Prostate gland (tissue), 2 donors: ENCODE measurements at regions not wholly inside any gene's neighbourhood (a gene's known extent, or its start where the extent isn't known, plus 50 kb on each side); places are given as distances from the start of the nearest gene placed in this dataset.
"Not testable (repeated sequence)": the region's sequence is repeated elsewhere in the genome, so short reads cannot be mapped to it uniquely, and the experiment has no call there.

Experiments
- DNase-seq: peaks from one replicate; pipeline ENCODE4 v3.0.0-alpha.2; 2019; ENCODE audit warnings: low spot score
- H3K27ac ChIP-seq, 2 donors: fragments of 200-600 bp; sonication (generic); 2 replicates each; pipeline ENCODE4 v1.5.1; 2017 to 2019
- H3K27me3 ChIP-seq: fragments of 200-600 bp; sonication (generic); replicated peaks from 2 replicates; pipeline ENCODE4 v1.5.1; 2019; ENCODE audit not compliant: insufficient read depth
- H3K36me3 ChIP-seq, 2 donors: fragments of 200-600 bp; sonication (generic); 1 replicate in 1 of 2; 2 replicates in 1 of 2; pipeline versions ENCODE4 v1.5.1 to v1.8.1; 2017 to 2019
- H3K4me1 ChIP-seq: fragments of 200-600 bp; sonication (generic); replicated peaks from 2 replicates; pipeline ENCODE4 v1.5.1; 2019
- H3K4me3 ChIP-seq, 2 donors: fragments of 200-600 bp; sonication (generic); 2 replicates each; pipeline ENCODE4 v1.5.1; 2017 to 2019
- H3K9me3 ChIP-seq: fragments of 200-600 bp; sonication (generic); 2 replicates; pipeline ENCODE4 v1.5.1; 2017
- POLR2A ChIP-seq: fragments of 450-650 bp; IDR thresholded peaks from one replicate; pipeline ENCODE4 v1.6.1; 2016; ENCODE audit warnings: antibody characterized with exemption, mild to moderate bottlenecking
- POLR2AphosphoS5 ChIP-seq: sonication (generic); formaldehyde crosslinking; IDR thresholded peaks from one replicate; pipeline ENCODE4 v1.6.1; 2017; ENCODE audit warnings: antibody characterized with exemption
- WGBS: methylation state at CpG from one replicate; pipeline ENCODE4 v1.1.5; 2018; 5-methylcytosine and 5-hydroxymethylcytosine counted together
- intact Hi-C: fragments of 100-400 bp; cut with DNase I; formaldehyde crosslinking; loops from one replicate; pipeline ENCODE4 v1.14.2; 2022
- TF ChIP-seq, protein P1 (sequence below), 4 experiments: fragments of 200-600 bp in 2 of 4; fragments of 450-650 bp in 2 of 4; sonication (generic) in 2 of 4; IDR thresholded peaks; 1 replicate in 3 of 4; 2 replicates in 1 of 4; pipeline ENCODE4 v1.5.1; 2016 to 2019; ENCODE audit warnings: antibody characterized with exemption in 4 of 4, mild to moderate bottlenecking in 2 of 4, moderate library complexity in 2 of 4

DNA sequence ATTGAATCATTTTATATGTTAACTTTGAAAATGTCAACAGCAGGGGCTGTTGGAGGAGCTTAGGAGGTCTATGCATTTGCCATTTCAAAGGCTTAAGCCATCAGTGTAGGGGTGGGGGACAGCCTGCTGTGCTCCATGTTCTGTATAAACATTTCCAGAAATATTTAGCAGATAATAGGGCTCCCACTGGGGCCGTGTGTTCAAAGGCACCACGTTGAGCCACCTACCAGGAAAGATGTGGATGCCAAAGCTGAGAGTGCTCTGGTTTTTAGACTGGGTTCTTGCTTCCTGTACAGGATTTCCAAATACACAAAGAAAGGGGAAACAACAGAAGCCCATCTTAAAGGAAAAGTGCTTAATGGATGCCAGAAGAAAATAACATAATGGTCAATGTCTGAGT lies 219.5 kb downstream of the CENPC start:
- H3K9me3 ChIP-seq, result no peaks in the 10 kb centered on the region
- no peaks in the 10 kb centered on the region for H3K27me3 ChIP-seq
- 36% methylated on average over 2 of the region's 2 CpGs for WGBS
- TF ChIP-seq, protein P1, sequence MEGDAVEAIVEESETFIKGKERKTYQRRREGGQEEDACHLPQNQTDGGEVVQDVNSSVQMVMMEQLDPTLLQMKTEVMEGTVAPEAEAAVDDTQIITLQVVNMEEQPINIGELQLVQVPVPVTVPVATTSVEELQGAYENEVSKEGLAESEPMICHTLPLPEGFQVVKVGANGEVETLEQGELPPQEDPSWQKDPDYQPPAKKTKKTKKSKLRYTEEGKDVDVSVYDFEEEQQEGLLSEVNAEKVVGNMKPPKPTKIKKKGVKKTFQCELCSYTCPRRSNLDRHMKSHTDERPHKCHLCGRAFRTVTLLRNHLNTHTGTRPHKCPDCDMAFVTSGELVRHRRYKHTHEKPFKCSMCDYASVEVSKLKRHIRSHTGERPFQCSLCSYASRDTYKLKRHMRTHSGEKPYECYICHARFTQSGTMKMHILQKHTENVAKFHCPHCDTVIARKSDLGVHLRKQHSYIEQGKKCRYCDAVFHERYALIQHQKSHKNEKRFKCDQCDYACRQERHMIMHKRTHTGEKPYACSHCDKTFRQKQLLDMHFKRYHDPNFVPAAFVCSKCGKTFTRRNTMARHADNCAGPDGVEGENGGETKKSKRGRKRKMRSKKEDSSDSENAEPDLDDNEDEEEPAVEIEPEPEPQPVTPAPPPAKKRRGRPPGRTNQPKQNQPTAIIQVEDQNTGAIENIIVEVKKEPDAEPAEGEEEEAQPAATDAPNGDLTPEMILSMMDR (IDR thresholded peaks at IDR 0.05), result no peak
- TF ChIP-seq POLR2AphosphoS5, result no peak
- no peak for TF ChIP-seq POLR2A
- no peak for DNase-seq
- H3K4me3 ChIP-seq, result no peak overlapping the region
- H3K4me1 ChIP-seq, result no peaks in the 10 kb centered on the region
- H3K36me3 ChIP-seq, result no peaks in the 10 kb centered on the region
- intact Hi-C loops, result no loop called here
- H3K27ac ChIP-seq, result no peak overlapping the region

DNA sequence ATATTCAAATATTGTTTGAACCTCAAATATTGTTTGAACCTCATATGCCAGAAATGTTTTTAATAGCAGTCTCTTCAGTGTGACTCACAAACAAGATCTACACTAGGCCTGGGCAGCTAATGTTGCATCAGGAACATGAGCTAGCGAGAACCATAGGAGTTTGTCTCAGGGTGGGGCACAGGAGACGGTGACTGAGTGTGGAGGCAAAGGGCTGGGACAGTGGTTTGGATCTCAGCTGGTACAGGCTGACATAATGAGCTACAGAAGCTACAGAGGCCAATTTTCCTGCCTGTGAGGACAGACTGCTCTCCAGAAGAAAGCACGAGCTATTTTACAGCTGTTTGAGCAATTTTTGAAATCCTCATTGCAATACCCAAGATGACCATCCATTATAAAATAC lies 224.7 kb downstream of the CENPC start:
- Histone ChIP-seq H3K36me3 (no peaks in the 10 kb centered on the region), H3K4me3 (no peak overlapping the region), H3K9me3 (no peaks in the 10 kb centered on the region), H3K27me3 (no peaks in the 10 kb centered on the region), H3K4me1 (no peaks in the 10 kb centered on the region), H3K27ac (no peak overlapping the region)
- intact Hi-C loops, result no loop called here
- 78% methylated on average over 3 of the region's 3 CpGs for WGBS
- TF ChIP-seq, protein P1 (IDR thresholded peaks at IDR 0.05), result peak in 1 of 4 experiments; percentile 7
- no peak for TF ChIP-seq POLR2A
- DNase-seq, result no peak

DNA sequence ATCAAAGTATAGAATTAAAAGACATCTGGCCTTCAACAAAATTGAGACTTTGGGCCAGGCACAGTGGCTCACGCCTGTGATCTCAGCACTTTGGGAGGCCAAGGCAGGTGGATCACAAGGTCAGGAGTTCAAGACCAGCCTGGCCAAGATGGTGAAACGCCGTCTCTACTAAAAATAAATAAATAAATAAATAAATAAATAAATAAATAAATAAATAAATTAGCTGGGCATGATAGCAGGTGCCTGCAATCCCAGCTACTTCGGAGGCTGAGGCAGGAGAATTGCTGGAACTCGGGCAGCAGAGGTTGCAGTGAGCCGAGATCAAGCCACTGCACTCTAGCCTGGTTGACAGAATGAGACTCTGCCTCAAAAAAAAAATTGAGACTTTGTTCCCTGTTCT lies 225.7 kb downstream of the CENPC start:
- H3K27me3 ChIP-seq, H3K36me3 ChIP-seq, H3K9me3 ChIP-seq, H3K27ac ChIP-seq, H3K4me1 ChIP-seq, DNase-seq, intact Hi-C loops, H3K4me3 ChIP-seq: not testable (repeated sequence)
- 92% methylated on average over 6 of the region's 6 CpGs for WGBS

DNA sequence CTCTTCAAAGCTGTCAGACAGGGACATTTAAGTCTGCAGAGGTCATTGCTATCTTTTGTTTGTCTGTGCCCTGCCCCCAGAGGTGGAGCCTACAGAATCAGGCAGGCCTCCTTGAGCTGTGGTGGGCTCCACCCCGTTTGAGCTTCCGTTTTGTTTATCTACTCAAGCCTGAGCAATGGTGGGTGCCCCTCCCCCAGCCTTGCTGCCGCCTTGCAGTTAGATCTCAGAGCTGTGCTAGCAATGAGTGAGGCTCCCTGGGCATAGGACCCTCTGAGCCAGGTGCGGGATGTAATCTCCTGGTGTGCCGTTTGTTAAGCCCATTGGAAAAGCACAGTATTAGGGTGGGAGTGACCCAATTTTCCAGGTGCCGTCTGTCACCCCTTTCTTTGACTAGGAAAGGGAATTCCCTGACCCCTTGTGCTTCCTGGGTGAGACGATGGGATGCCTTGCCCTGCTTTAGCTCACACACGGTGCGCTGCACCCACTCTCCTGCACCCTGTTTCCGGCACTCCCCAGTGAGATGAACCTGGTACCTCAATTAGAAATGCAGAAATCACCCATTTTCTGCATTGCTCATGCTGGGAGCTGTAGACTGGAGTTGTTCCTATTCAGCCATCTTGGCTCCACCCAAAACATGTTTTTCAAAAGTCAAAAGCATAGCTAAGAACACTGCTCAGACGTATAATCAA lies 244.7 kb downstream of the CENPC start:
- 77% methylated on average over 11 of the region's 11 CpGs for WGBS
- H3K27me3 ChIP-seq, H3K36me3 ChIP-seq, H3K27ac ChIP-seq, DNase-seq, intact Hi-C loops, H3K9me3 ChIP-seq, H3K4me3 ChIP-seq, H3K4me1 ChIP-seq: not testable (repeated sequence)

DNA sequence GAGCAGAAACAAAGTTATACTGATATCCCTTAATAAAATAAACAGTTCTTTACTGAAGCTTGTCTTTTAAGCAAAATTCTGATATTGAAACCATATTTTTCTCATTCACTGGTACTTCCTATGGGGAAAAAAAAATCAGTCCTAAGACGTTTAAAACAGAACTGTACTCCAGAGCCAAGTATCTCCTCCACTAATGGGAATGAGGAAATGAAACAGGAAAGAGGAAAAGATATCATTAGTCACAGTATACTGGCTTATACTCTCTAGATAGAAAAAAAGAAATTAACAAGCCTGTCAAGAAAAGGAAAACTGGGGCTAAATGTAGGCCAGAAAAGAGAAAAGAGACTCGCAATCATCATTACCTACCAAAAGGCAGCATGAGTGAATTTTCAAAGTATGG lies 252.7 kb downstream of the CENPC start:
- no peak overlapping the region for H3K27ac ChIP-seq
- H3K4me1 ChIP-seq, result no peaks in the 10 kb centered on the region
- no peak overlapping the region for H3K4me3 ChIP-seq
- no peaks in the 10 kb centered on the region for H3K27me3 ChIP-seq
- intact Hi-C loops, result no loop called here
- TF ChIP-seq, protein P1 (IDR thresholded peaks at IDR 0.05), result no peak
- TF ChIP-seq POLR2AphosphoS5, result no peak
- no peak for TF ChIP-seq POLR2A
- 43% methylated on average over 2 of the region's 2 CpGs for WGBS
- no peak for DNase-seq
- no peaks in the 10 kb centered on the region for H3K9me3 ChIP-seq
- H3K36me3 ChIP-seq, result no peaks in the 10 kb centered on the region

DNA sequence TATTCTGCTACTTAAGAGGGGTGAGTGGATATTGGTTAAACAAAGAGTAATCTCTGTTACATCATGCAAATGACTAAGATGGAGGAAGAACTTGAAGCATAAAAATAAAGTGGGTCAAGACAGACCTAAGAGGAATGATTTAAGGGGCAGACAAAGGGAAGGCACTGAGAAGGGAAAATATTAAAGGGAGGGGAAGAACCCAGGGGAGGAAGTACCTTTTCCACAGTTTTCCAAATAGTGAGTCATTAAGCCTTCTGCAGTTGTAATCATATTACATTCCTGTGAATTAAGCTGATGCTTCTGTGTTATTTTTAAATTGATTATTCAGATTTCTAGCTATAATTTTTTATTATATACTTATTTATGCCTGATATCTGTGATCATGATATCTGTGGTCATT lies 253.3 kb downstream of the CENPC start:
- intact Hi-C loops, result no loop called here
- H3K4me1 ChIP-seq, result no peaks in the 10 kb centered on the region

More for the DNA sequence above, 253.3 kb downstream of the CENPC start:
- Histone ChIP-seq H3K4me3 (no peak overlapping the region), H3K27ac (no peak overlapping the region), H3K9me3 (no peaks in the 10 kb centered on the region), H3K27me3 (no peaks in the 10 kb centered on the region), H3K36me3 (no peaks in the 10 kb centered on the region)
- TF ChIP-seq POLR2AphosphoS5, result no peak
- no peak for TF ChIP-seq POLR2A
- TF ChIP-seq, protein P1 (IDR thresholded peaks at IDR 0.05), result no peak
- no peak for DNase-seq
